Neural cell (in vitro differentiated cells): ENCODE measurements at regions not wholly inside any gene's neighbourhood (a gene's known extent, or its start where the extent isn't known, plus 50 kb on each side); places are given as distances from the start of the nearest gene placed in this dataset.

ENCODE experiments used
- H2AFZ ChIP-seq: fragments of 200-600, 300-800 bp; sonication (generic), shearing (Covaris generic); 2 replicates; pipeline ENCODE4 v1.6.0; 2014; ENCODE audit warnings: low read depth, mild to moderate bottlenecking, antibody characterized with exemption, low read length, moderate library complexity
- H3F3A ChIP-seq: fragments of 200-600 bp; shearing (Covaris generic); 2 replicates; pipeline ENCODE4 v1.6.1; 2016; ENCODE audit warnings: mild to moderate bottlenecking, moderate library complexity, mixed read lengths, antibody characterized with exemption, low read length; ENCODE audit not compliant: insufficient read depth, poor library complexity, severe bottlenecking
- H3K27ac ChIP-seq: fragments of 200-600, 300-800 bp; sonication (generic), shearing (Covaris generic); 2 replicates; pipeline ENCODE4 v1.5.1; 2014; ENCODE audit warnings: mild to moderate bottlenecking, low read length, moderate library complexity
- H3K27me3 ChIP-seq: fragments of 300-800, 200-600 bp; sonication (generic), shearing (Covaris generic); 2 replicates; pipeline ENCODE4 v1.6.0; 2014; ENCODE audit warnings: mild to moderate bottlenecking, low read depth, low read length, moderate library complexity; ENCODE audit not compliant: insufficient read depth
- H3K36me3 ChIP-seq: fragments of 300-800, 200-600 bp; sonication (generic), shearing (Covaris generic); 2 replicates; pipeline ENCODE4 v1.5.1; 2014; ENCODE audit warnings: mild to moderate bottlenecking, antibody characterized with exemption, low read length, moderate library complexity; ENCODE audit not compliant: insufficient read depth
- H3K4me2 ChIP-seq: fragments of 300-800, 200-600 bp; sonication (generic), shearing (Covaris generic); 2 replicates; pipeline ENCODE4 v1.6.0; 2014; ENCODE audit warnings: mild to moderate bottlenecking, low read length
- H3K4me3 ChIP-seq: fragments of 300-800, 200-600 bp; sonication (generic), shearing (Covaris generic); 2 replicates; pipeline ENCODE4 v1.5.1; 2014; ENCODE audit warnings: mild to moderate bottlenecking, low read length, moderate library complexity
- H3K79me2 ChIP-seq: fragments of 200-600 bp; shearing (Covaris generic); replicated peaks from 2 replicates; pipeline ENCODE4 v1.6.0; 2014; ENCODE audit warnings: mild to moderate bottlenecking, low read length, moderate library complexity; ENCODE audit not compliant: insufficient read depth
- H3K9ac ChIP-seq: fragments of 300-800, 200-600 bp; sonication (generic), shearing (Covaris generic); 2 replicates; pipeline ENCODE4 v1.6.1; 2016; ENCODE audit warnings: mild to moderate bottlenecking, low read length, mixed read lengths
- H3K9me2 ChIP-seq: fragments of 200-600 bp; shearing (Covaris generic); 2 replicates; pipeline ENCODE4 v1.6.1; 2016; ENCODE audit warnings: mild to moderate bottlenecking, low read length, mixed read lengths; ENCODE audit not compliant: insufficient read depth
- H3K9me3 ChIP-seq: fragments of 200-600, 300-800 bp; sonication (generic), shearing (Covaris generic); 2 replicates; pipeline ENCODE4 v1.6.1; 2016; ENCODE audit warnings: mild to moderate bottlenecking, mixed run types, low read length, moderate library complexity, mixed read lengths
- H4K20me1 ChIP-seq: fragments of 200-600 bp; shearing (Covaris generic); 2 replicates; pipeline ENCODE4 v1.6.1; 2016; ENCODE audit warnings: mild to moderate bottlenecking, mixed run types; ENCODE audit not compliant: insufficient read depth
- CTCF ChIP-seq: fragments of 450-650 bp; IDR thresholded peaks from 2 replicates; pipeline ENCODE4 v1.5.1; 2014; ENCODE audit warnings: antibody characterized with exemption, mild to moderate bottlenecking, moderate library complexity; ENCODE audit not compliant: poor library complexity, severe bottlenecking
- EP300 ChIP-seq: fragments of 450-650 bp; conservative IDR thresholded peaks from 2 replicates; pipeline ENCODE4 v1.6.1; 2014; ENCODE audit warnings: antibody characterized with exemption, mild to moderate bottlenecking, moderate library complexity; ENCODE audit not compliant: poor library complexity, severe bottlenecking
- EZH2 ChIP-seq: fragments of 200-600, 300-800 bp; shearing (Covaris generic), sonication (generic); IDR thresholded peaks from 2 replicates; pipeline ENCODE4 v1.6.1; 2014; ENCODE audit warnings: antibody characterized with exemption, low read length, borderline replicate concordance, mild to moderate bottlenecking; ENCODE audit not compliant: insufficient read depth, poor library complexity, severe bottlenecking
- MXI1 ChIP-seq: fragments of 450-650 bp; conservative IDR thresholded peaks from 2 replicates; pipeline ENCODE4 v1.6.1; 2014; ENCODE audit warnings: antibody characterized with exemption, mild to moderate bottlenecking; ENCODE audit not compliant: poor library complexity, severe bottlenecking
- POLR2AphosphoS5 ChIP-seq: IDR thresholded peaks from 2 replicates; pipeline ENCODE4 v1.6.1; 2012
- RAD21 ChIP-seq: fragments of 450-650 bp; conservative IDR thresholded peaks from 2 replicates; pipeline ENCODE4 v1.6.1; 2014; ENCODE audit warnings: antibody characterized with exemption, mild to moderate bottlenecking, moderate library complexity
- REST ChIP-seq: IDR thresholded peaks from 2 replicates; pipeline ENCODE4 v1.6.1; 2012; ENCODE audit warnings: borderline replicate concordance
- SMC3 ChIP-seq: fragments of 450-650 bp; conservative IDR thresholded peaks from 2 replicates; pipeline ENCODE4 v1.6.1; 2014; ENCODE audit warnings: antibody characterized with exemption, mild to moderate bottlenecking, moderate library complexity; ENCODE audit not compliant: poor library complexity
- TAF1 ChIP-seq: IDR thresholded peaks from 2 replicates; pipeline ENCODE4 v1.6.1; 2012; ENCODE audit warnings: low read depth

GRCh38 chr10:20708305-20708704, 188.8 kb downstream of the NEBL start:
- Histone ChIP-seq H3F3A (no peaks in the 10 kb centered on the region), H4K20me1 (no peaks in the 10 kb centered on the region), H3K27me3 (no peaks in the 10 kb centered on the region), H3K36me3 (no peaks in the 10 kb centered on the region), H3K79me2 (no peaks in the 10 kb centered on the region), H3K9me2 (no peaks in the 10 kb centered on the region), H3K4me2 (no peak overlapping the region), H3K9me3 (no peaks in the 10 kb centered on the region), H3K9ac (no peak overlapping the region), H3K27ac (no peak overlapping the region), H3K4me3 (no peak overlapping the region), H2AFZ (no peak overlapping the region)
- TF ChIP-seq TAF1: no peak
- TF ChIP-seq RAD21: no peak
- no peak for TF ChIP-seq POLR2AphosphoS5
- no peak for TF ChIP-seq REST
- no peak for TF ChIP-seq MXI1
- no peak for TF ChIP-seq EZH2
- TF ChIP-seq EP300: no peak
- TF ChIP-seq CTCF: no peak
- no peak for TF ChIP-seq SMC3

GRCh38 chr10:20707251-20707650, 189.9 kb downstream of the NEBL start:
- H2AFZ ChIP-seq: no peak overlapping the region
- no peaks in the 10 kb centered on the region for H3K36me3 ChIP-seq
- no peak for TF ChIP-seq MXI1
- no peak for TF ChIP-seq POLR2AphosphoS5
- no peak for TF ChIP-seq CTCF
- TF ChIP-seq REST: no peak
- TF ChIP-seq SMC3: no peak
- TF ChIP-seq EZH2: no peak
- TF ChIP-seq RAD21: no peak
- TF ChIP-seq TAF1: no peak
- no peak for TF ChIP-seq EP300

More at GRCh38 chr10:20707251-20707650, 189.9 kb downstream of the NEBL start:
- H4K20me1 ChIP-seq: no peaks in the 10 kb centered on the region
- no peak overlapping the region for H3K27ac ChIP-seq
- no peaks in the 10 kb centered on the region for H3K9me2 ChIP-seq
- no peak overlapping the region for H3K4me3 ChIP-seq
- no peaks in the 10 kb centered on the region for H3K9me3 ChIP-seq
- H3F3A ChIP-seq: no peaks in the 10 kb centered on the region
- no peaks in the 10 kb centered on the region for H3K27me3 ChIP-seq
- H3K4me2 ChIP-seq: no peak overlapping the region
- no peaks in the 10 kb centered on the region for H3K79me2 ChIP-seq
- no peak overlapping the region for H3K9ac ChIP-seq
